Epithelial cell of esophagus (primary cell): ENCODE measurements at regions not wholly inside any gene's neighbourhood (a gene's known extent, or its start where the extent isn't known, plus 50 kb on each side); places are given as distances from the start of the nearest gene placed in this dataset.

Experiments used
- DNase-seq: peaks from one replicate; pipeline ENCODE4 v3.0.0; 2010; ENCODE audit warnings: low read depth
- H3K4me3 ChIP-seq: 2 replicates; pipeline ENCODE4 v1.5.1; 2011; ENCODE audit warnings: mild to moderate bottlenecking, low read length, control low read depth
- TF ChIP-seq, protein P1 (sequence below): IDR thresholded peaks from 2 replicates; pipeline ENCODE4 v1.5.1; 2011; ENCODE audit warnings: low read depth, mild to moderate bottlenecking, low read length, control low read depth, inconsistent platforms; ENCODE audit not compliant: insufficient read depth; ENCODE audit errors: missing control alignments

DNA sequence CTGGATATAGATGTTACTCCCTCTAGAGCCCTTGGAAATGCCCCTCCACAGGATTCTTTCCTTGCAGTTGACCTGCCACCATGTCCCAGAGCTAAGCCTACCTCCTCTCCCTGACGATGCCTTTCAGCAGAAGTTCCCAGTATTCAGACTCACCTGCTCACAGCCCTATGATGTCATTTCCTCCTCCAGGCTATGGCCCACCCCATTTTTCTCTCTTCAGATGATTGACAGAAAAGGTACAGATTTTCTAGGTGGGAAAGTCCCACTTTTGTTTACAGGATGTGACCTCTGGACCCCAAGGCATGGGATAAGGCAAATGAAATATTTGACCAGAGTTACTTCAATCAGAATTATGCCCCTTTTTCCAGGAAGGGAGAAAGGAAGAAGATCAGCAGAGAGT, 280.2 kb upstream of the PHYHIPL start:
- peak; percentile 9 for DNase-seq
- TF ChIP-seq, protein P1, sequence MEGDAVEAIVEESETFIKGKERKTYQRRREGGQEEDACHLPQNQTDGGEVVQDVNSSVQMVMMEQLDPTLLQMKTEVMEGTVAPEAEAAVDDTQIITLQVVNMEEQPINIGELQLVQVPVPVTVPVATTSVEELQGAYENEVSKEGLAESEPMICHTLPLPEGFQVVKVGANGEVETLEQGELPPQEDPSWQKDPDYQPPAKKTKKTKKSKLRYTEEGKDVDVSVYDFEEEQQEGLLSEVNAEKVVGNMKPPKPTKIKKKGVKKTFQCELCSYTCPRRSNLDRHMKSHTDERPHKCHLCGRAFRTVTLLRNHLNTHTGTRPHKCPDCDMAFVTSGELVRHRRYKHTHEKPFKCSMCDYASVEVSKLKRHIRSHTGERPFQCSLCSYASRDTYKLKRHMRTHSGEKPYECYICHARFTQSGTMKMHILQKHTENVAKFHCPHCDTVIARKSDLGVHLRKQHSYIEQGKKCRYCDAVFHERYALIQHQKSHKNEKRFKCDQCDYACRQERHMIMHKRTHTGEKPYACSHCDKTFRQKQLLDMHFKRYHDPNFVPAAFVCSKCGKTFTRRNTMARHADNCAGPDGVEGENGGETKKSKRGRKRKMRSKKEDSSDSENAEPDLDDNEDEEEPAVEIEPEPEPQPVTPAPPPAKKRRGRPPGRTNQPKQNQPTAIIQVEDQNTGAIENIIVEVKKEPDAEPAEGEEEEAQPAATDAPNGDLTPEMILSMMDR = no peak
- no peak overlapping the region for H3K4me3 ChIP-seq

DNA sequence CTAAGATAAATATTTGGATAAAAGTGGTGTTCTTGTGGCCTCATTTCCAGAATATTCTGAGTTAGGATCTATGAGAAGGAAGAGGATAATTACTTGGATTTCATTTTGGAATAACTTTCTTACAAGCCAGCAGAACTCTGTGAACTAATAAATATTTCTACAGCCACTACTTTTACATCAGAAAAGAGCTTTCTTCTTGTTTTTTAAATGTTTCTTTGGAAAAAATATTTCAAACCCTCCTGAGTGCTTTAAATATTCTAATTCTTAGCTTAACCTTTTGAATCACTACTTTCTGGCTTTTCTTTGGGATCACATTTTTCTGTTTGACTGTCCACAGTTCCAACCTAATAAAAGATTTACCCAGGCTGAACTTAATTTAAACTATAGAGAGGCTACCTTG, 279.2 kb upstream of the PHYHIPL start:
- TF ChIP-seq, protein P1 = no peak
- DNase-seq = no peak
- no peak overlapping the region for H3K4me3 ChIP-seq

DNA sequence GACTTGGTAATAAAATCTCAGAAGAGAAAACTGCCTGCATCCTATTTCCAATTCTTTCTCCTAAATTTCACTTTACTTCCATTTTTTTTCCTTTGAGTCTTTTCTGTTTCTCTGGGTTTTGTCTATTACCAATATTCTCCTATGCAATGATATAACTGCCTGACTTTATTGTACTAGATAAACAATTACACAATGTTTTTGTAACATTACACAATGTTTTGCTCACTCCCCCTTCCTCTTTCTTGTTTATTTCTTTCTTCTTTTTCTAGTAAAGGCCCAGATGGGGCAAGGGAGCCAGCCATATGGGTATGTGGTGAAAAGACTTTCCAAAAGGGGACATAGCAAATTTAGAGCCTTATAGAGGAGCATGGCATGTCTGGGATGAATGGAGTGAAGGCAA, 278.7 kb upstream of the PHYHIPL start:
- TF ChIP-seq, protein P1 = no peak
- no peak for DNase-seq
- no peak overlapping the region for H3K4me3 ChIP-seq

DNA sequence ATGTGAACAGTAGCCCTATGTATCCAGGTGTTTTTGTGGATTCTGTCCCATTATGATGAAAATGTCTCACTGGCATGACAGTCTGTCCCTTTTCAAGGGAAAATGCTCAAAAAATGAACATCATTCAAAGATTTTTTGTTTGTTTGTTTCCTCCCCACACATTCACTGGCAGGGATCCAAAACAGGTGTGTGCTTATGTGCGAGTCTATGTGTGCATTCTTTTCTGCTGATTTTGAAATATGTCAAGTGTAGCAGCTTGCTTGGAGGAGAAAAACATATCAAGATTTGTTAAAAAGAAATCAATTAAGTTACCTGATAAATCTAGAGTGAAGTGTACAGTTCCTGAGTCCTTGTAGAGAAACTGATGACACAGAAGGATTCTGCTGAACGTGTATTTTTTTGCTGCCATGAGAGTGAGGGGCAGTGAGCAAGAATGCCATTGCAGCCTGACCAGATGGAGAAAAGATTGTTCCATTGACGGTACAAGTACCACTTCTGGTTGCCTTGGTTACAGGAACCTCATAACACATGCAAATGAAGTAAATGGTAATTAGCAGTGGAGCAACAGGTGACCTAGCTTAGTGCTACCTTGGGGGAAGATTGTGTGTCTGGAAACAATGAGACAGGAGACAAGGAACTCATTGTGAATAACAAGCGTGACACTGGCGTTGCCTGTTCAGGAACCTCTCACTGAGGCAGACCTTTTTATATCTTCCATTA, 277.4 kb upstream of the PHYHIPL start:
- H3K4me3 ChIP-seq = no peak overlapping the region
- peak; percentile 62 for DNase-seq
- TF ChIP-seq, protein P1 = no peak

DNA sequence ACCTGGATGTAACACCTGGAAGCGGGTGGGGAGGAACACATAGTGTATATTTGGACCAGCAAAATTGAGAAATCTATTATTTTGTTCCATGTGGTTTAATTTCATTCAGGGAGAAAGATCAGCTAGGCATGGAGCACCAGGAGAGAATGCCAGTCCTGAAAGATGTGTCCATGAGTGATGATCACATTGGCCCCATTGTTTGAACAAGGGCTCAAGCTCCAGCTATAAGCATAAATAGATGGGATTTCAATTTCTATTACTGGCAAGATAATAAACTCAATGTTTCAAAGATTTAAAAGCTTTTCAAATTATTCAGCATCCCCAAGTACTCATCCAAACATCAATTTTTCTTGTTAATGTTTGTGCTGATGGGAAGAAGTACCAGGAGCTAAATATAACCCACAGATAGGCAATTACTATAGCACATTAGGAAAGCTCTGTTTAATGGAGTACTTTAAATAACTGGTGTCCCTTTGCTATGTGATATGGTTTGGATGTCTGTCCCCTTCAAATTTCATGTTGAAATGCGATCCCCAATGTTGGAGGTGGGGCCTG, 275.3 kb upstream of the PHYHIPL start:
- TF ChIP-seq, protein P1 = no peak
- no peak overlapping the region for H3K4me3 ChIP-seq
- no peak for DNase-seq

DNA sequence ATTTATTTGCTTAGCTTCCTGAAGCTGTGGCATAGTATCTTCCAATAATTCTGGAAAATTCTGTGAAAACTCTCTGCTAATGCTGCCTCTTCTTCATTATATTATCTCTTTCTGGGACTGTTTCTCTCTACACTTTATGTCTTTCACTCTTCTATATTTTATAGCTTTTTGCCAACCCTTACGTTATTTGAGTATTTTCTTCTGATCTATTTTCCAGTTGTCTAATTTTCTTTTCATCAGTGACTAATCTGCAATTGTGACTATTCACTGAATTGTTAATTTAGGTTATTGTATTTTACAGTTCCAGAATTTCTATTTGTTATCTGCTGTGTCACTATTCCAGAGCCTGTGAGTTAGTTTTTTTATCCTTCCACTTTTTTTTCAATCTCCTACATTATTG, 273.4 kb upstream of the PHYHIPL start:
- H3K4me3 ChIP-seq = no peak overlapping the region
- TF ChIP-seq, protein P1 = no peak
- no peak for DNase-seq

DNA sequence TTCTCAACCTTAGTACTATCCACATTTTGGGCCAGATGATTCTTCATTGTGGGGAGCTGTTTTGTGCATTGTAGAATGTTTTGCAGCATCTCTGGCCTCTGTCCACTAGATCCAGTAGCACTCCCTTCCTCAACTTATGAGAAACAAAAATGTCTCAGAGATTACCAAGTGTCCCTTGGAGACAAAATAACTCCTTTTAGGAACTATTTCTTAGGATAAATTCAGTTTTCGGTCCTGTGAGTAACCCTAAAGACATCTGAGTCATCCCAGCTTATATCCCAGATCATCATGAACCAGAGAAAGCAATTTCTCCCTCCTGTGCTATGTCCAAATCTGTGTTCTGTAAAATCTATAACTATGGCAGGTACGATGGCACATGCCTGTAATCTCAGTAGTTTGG, 266.6 kb upstream of the PHYHIPL start:
- TF ChIP-seq, protein P1 = no peak
- H3K4me3 ChIP-seq = no peak overlapping the region
- DNase-seq = no peak
